ENCODE measurements at regions not wholly inside any gene's neighbourhood (a gene's known extent, or its start where the extent isn't known, plus 50 kb on each side); places are given as distances from the start of the nearest gene placed in this dataset.
"Not testable (repeated sequence)": the region's sequence is repeated elsewhere in the genome, so short reads cannot be mapped to it uniquely, and the experiment has no call there.

DNA sequence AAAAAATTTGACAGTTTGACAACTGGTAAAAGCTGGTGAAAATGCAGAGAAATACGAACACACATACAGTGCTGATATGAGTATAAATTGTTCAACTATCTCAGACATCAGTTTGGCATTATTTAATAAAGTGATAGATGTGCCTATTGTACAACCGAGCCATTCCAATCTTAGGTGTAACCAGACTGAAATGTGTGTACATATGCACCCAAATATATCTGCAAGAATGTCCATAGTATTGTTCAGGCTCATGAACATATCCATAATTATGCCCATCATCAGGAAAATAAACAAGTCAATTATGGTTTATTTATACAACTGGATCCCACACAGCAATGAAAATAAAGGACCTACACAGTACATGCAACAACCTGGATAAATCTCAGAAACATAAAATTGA lies 188.9 kb upstream of the DDX53 start:
- Mint-ChIP-seq H3K36me3 (no peaks in the 10 kb centered on the region), H3K4me1 (no peaks in the 10 kb centered on the region), H3K27ac (no peak overlapping the region), H3K9me3 (peaks cover 0 to 5% (median 0%) of the 10 kb centered on the region in 5 donors), H3K27me3 (no peaks in the 10 kb centered on the region), H3K4me3 (no peak overlapping the region)
- Histone ChIP-seq H3K36me3 (ENCODE audit: insufficient read depth, low read length) (no peaks in the 10 kb centered on the region), H3K27ac (ENCODE audit: low read depth, low read length) (no peak overlapping the region), H3K4me1 (ENCODE audit: insufficient read depth, low read length) (no peaks in the 10 kb centered on the region), H3K4me3 (ENCODE audit: low read length) (no peak overlapping the region), H3K9me3 (ENCODE audit: low read length) (no peaks in the 10 kb centered on the region), H3K27me3 (ENCODE audit: insufficient read depth, low read length, poor library complexity, severe bottlenecking) (no peaks in the 10 kb centered on the region)
- ChIA-PET POLR2A (no interaction called here), CTCF (no interaction called here)
- DNase-seq: no peak

DNA sequence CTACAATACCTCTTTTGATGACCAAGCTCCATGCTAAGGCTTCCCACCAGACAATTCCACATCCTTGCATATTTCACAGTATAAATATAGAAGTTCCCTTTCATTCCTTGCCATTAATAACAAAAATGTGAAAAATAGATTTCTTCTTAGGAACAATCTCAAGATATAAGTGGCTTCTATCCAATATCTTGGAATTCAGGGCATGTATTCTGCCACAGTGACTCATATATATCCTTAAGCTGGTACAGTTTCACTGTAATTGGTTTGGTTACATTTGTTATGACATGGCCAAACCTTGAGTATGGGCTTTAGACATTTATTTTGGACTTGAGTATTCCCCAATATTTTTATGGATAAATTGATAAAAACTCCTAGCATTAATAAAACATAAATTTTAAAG lies 181.7 kb upstream of the DDX53 start:
- no peak overlapping the region for H3K27ac ChIP-seq (ENCODE audit: low read depth, low read length)
- no peaks in the 10 kb centered on the region for H3K27me3 ChIP-seq (ENCODE audit: insufficient read depth, low read length, poor library complexity, severe bottlenecking)
- no peaks in the 10 kb centered on the region for H3K27me3 Mint-ChIP-seq
- CTCF ChIA-PET: no interaction called here
- no peaks in the 10 kb centered on the region for H3K4me1 Mint-ChIP-seq
- H3K27ac Mint-ChIP-seq: no peak overlapping the region
- POLR2A ChIA-PET: no interaction called here
- peaks cover 0 to 2% (median 0%) of the 10 kb centered on the region in 5 donors for H3K9me3 Mint-ChIP-seq
- H3K4me1 ChIP-seq (ENCODE audit: insufficient read depth, low read length): no peaks in the 10 kb centered on the region
- H3K36me3 ChIP-seq (ENCODE audit: insufficient read depth, low read length): no peaks in the 10 kb centered on the region
- no peaks in the 10 kb centered on the region for H3K36me3 Mint-ChIP-seq
- H3K4me3 ChIP-seq (ENCODE audit: low read length): no peak overlapping the region
- no peak for DNase-seq
- no peak overlapping the region for H3K4me3 Mint-ChIP-seq
- H3K9me3 ChIP-seq (ENCODE audit: low read length): no peaks in the 10 kb centered on the region

DNA sequence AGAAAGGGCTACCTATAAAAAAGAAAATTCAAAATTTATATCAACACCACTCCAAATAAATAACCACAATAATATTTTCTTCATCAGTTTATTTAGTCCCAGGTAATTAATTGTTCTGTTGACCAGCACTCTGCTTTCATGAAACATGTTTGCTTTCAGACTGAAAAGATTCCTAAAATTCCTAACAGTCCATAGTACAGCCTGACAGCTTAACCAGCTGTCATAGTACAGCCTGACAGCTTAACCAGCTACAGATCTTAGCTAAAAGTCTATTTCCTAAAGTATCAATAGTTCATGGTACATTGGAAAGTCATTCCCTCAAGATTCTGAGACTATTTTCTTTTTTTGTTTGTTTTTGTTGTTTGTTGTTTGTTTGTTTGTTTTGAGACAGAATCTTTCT lies 144.1 kb upstream of the DDX53 start:
- H3K4me1 ChIP-seq (ENCODE audit: insufficient read depth, low read length): no peaks in the 10 kb centered on the region
- no peak overlapping the region for H3K27ac Mint-ChIP-seq
- DNase-seq: no peak
- no peaks in the 10 kb centered on the region for H3K4me1 Mint-ChIP-seq
- H3K27ac ChIP-seq (ENCODE audit: low read depth, low read length): no peak overlapping the region
- no peaks in the 10 kb centered on the region for H3K27me3 ChIP-seq (ENCODE audit: insufficient read depth, low read length, poor library complexity, severe bottlenecking)
- H3K9me3 ChIP-seq (ENCODE audit: low read length): no peaks in the 10 kb centered on the region
- ChIA-PET POLR2A (no interaction called here), CTCF (no interaction called here)
- peaks cover 0 to 8% (median 0%) of the 10 kb centered on the region in 5 donors for H3K9me3 Mint-ChIP-seq
- H3K36me3 Mint-ChIP-seq: no peaks in the 10 kb centered on the region
- H3K36me3 ChIP-seq (ENCODE audit: insufficient read depth, low read length): no peaks in the 10 kb centered on the region
- no peak overlapping the region for H3K4me3 ChIP-seq (ENCODE audit: low read length)
- no peak overlapping the region for H3K4me3 Mint-ChIP-seq
- H3K27me3 Mint-ChIP-seq: no peaks in the 10 kb centered on the region

DNA sequence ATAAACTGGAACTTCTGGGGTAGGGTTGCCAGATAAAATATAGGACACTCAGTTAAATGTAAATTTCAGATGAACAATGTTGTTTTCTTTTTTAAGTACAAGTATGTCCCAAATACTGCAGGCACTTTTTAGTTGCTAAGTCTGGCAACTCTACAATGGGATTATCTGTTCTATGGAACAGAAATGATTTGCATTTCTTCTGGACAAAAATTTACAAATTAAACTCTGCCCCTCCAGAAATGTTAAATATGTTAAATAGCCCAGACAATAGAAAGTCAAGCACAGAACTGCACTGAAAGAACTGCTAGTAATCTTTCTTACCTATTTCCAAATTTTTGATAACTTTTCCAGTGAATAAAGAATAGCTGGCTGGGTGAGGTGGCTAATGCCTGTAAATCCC lies 140.1 kb upstream of the DDX53 start:
- no peak for DNase-seq
- no peaks in the 10 kb centered on the region for H3K4me1 Mint-ChIP-seq
- H3K9me3 Mint-ChIP-seq: peaks cover 0 to 2% (median 0%) of the 10 kb centered on the region in 5 donors
- H3K27me3 Mint-ChIP-seq: no peaks in the 10 kb centered on the region
- no peaks in the 10 kb centered on the region for H3K36me3 ChIP-seq (ENCODE audit: insufficient read depth, low read length)
- H3K4me3 Mint-ChIP-seq: no peak overlapping the region
- H3K4me3 ChIP-seq (ENCODE audit: low read length): no peak overlapping the region
- H3K27ac Mint-ChIP-seq: no peak overlapping the region
- POLR2A ChIA-PET: no interaction called here
- no peaks in the 10 kb centered on the region for H3K9me3 ChIP-seq (ENCODE audit: low read length)
- no peaks in the 10 kb centered on the region for H3K27me3 ChIP-seq (ENCODE audit: insufficient read depth, low read length, poor library complexity, severe bottlenecking)
- no peaks in the 10 kb centered on the region for H3K4me1 ChIP-seq (ENCODE audit: insufficient read depth, low read length)
- no peaks in the 10 kb centered on the region for H3K36me3 Mint-ChIP-seq
- CTCF ChIA-PET: no interaction called here
- no peak overlapping the region for H3K27ac ChIP-seq (ENCODE audit: low read depth, low read length)

GRCh38 chrX:22866801-22867200 lies 133.0 kb upstream of the DDX53 start:
- H3K27ac ChIP-seq (ENCODE audit: low read depth, low read length); H3K36me3 ChIP-seq (ENCODE audit: insufficient read depth, low read length); H3K4me1 ChIP-seq (ENCODE audit: insufficient read depth, low read length); H3K27me3 ChIP-seq (ENCODE audit: insufficient read depth, low read length, poor library complexity, severe bottlenecking); POLR2A ChIA-PET; H3K4me3 Mint-ChIP-seq; H3K36me3 Mint-ChIP-seq; H3K27ac Mint-ChIP-seq; H3K4me1 Mint-ChIP-seq; CTCF ChIA-PET; H3K4me3 ChIP-seq (ENCODE audit: low read length); DNase-seq; H3K27me3 Mint-ChIP-seq; H3K9me3 ChIP-seq (ENCODE audit: low read length): not testable (repeated sequence)
- H3K9me3 Mint-ChIP-seq: peaks cover 0 to 34% (median 25%) of the 10 kb centered on the region in 5 donors

DNA sequence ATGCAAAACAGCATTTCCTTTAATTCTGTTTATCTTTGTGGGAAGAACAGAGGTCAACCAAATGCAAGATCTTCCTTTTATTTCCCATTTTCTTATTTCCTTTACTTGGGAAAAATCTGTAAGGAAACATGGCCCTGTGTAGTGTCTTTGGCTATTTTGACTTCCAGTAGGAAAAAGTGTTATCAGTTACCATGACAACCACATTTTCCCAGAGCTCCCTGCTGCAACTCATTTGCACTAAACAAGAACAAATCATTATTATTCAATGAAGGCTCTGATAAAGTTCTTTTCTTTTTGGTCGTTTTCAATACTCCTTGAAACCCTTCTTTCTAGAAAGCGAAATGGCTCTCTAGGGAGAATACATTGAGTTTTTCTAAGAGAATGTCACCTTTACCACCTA lies 117.2 kb upstream of the DDX53 start:
- CTCF ChIA-PET: no interaction called here
- H3K9me3 ChIP-seq (ENCODE audit: low read length): no peaks in the 10 kb centered on the region
- no peak overlapping the region for H3K4me3 ChIP-seq (ENCODE audit: low read length)
- no peak for DNase-seq
- no peak overlapping the region for H3K4me3 Mint-ChIP-seq
- POLR2A ChIA-PET: no interaction called here
- H3K9me3 Mint-ChIP-seq: no peaks in the 10 kb centered on the region
- H3K4me1 Mint-ChIP-seq: no peaks in the 10 kb centered on the region
- no peaks in the 10 kb centered on the region for H3K27me3 ChIP-seq (ENCODE audit: insufficient read depth, low read length, poor library complexity, severe bottlenecking)
- no peaks in the 10 kb centered on the region for H3K27me3 Mint-ChIP-seq
- H3K36me3 Mint-ChIP-seq: no peaks in the 10 kb centered on the region
- H3K4me1 ChIP-seq (ENCODE audit: insufficient read depth, low read length): no peaks in the 10 kb centered on the region
- no peak overlapping the region for H3K27ac ChIP-seq (ENCODE audit: low read depth, low read length)
- H3K36me3 ChIP-seq (ENCODE audit: insufficient read depth, low read length): no peaks in the 10 kb centered on the region
- no peak overlapping the region for H3K27ac Mint-ChIP-seq

DNA sequence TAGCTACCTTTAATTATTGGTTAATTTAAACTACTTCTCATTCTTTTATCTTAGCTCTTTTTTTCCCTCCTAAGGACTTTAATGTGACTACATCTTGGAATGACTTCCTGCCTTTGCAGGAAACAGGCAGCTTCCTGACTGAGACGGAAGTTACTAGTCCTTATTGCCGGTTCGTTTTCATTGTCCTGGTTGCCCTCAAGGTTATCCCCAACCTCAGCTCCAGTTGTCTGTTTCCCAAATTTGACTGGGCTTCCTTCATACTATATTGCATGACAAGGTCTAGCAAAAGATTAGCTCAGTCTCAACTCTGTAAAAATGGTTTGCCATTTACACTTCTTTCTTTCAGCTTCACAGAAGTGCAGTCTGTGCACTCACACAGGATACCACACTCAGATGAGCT lies 109.9 kb upstream of the DDX53 start:
- H3K4me1 Mint-ChIP-seq: no peaks in the 10 kb centered on the region
- Histone ChIP-seq H3K4me1 (ENCODE audit: insufficient read depth, low read length) (no peaks in the 10 kb centered on the region), H3K9me3 (ENCODE audit: low read length) (no peaks in the 10 kb centered on the region), H3K27me3 (ENCODE audit: insufficient read depth, low read length, poor library complexity, severe bottlenecking) (no peaks in the 10 kb centered on the region), H3K36me3 (ENCODE audit: insufficient read depth, low read length) (no peaks in the 10 kb centered on the region), H3K4me3 (ENCODE audit: low read length) (no peak overlapping the region), H3K27ac (ENCODE audit: low read depth, low read length) (no peak overlapping the region)
- no peak overlapping the region for H3K4me3 Mint-ChIP-seq
- CTCF ChIA-PET: no interaction called here
- no peaks in the 10 kb centered on the region for H3K9me3 Mint-ChIP-seq
- POLR2A ChIA-PET: no interaction called here
- H3K27me3 Mint-ChIP-seq: no peaks in the 10 kb centered on the region
- H3K36me3 Mint-ChIP-seq: no peaks in the 10 kb centered on the region
- no peak for DNase-seq
- no peak overlapping the region for H3K27ac Mint-ChIP-seq

DNA sequence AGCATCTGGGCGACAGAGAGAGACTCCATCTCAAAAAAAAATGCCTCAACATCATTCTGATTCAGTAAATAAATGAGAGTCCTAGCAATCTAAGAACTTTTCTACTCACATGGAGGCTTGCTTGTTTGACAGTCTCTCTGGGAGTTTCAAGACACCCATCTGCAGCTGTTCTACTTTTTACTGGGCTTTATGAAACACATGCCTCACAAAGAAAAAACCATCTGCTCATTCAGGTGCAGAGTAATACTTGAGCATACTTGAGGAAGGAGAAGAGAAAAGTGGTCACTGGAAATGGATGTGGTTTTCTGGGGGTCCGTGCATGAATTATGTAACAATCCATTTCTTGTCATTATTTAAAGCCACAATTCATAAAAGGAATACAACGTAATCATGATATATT lies 87.1 kb upstream of the DDX53 start:
- Histone ChIP-seq H3K27ac (ENCODE audit: low read depth, low read length) (no peak overlapping the region), H3K4me1 (ENCODE audit: insufficient read depth, low read length) (no peaks in the 10 kb centered on the region), H3K4me3 (ENCODE audit: low read length) (no peak overlapping the region), H3K9me3 (ENCODE audit: low read length) (no peaks in the 10 kb centered on the region), H3K36me3 (ENCODE audit: insufficient read depth, low read length) (no peaks in the 10 kb centered on the region), H3K27me3 (ENCODE audit: insufficient read depth, low read length, poor library complexity, severe bottlenecking) (no peaks in the 10 kb centered on the region)
- CTCF ChIA-PET: no interaction called here
- H3K9me3 Mint-ChIP-seq: peaks cover 0 to 8% (median 2%) of the 10 kb centered on the region in 5 donors
- H3K4me1 Mint-ChIP-seq: no peaks in the 10 kb centered on the region
- POLR2A ChIA-PET: no interaction called here
- no peak overlapping the region for H3K27ac Mint-ChIP-seq
- H3K27me3 Mint-ChIP-seq: peaks cover 0 to 2% of the 10 kb centered on the region in 2 donors
- no peak overlapping the region for H3K4me3 Mint-ChIP-seq
- no peaks in the 10 kb centered on the region for H3K36me3 Mint-ChIP-seq
- no peak for DNase-seq

- H3K4me3 Mint-ChIP-seq: no peak overlapping the region
- no peaks in the 10 kb centered on the region for H3K27me3 ChIP-seq (ENCODE audit: insufficient read depth, low read length, poor library complexity, severe bottlenecking)
- CTCF ChIA-PET: no interaction called here
- no peaks in the 10 kb centered on the region for H3K36me3 ChIP-seq (ENCODE audit: insufficient read depth, low read length)
- DNase-seq: no peak
- H3K4me3 ChIP-seq (ENCODE audit: low read length): no peak overlapping the region
- H3K9me3 ChIP-seq (ENCODE audit: low read length): no peaks in the 10 kb centered on the region
- H3K27ac ChIP-seq (ENCODE audit: low read depth, low read length): no peak overlapping the region
- H3K36me3 Mint-ChIP-seq: no peaks in the 10 kb centered on the region
- POLR2A ChIA-PET: no interaction called here
- no peaks in the 10 kb centered on the region for H3K27me3 Mint-ChIP-seq
- H3K9me3 Mint-ChIP-seq: peaks cover 0 to 2% (median 0%) of the 10 kb centered on the region in 5 donors
- H3K4me1 ChIP-seq (ENCODE audit: insufficient read depth, low read length): no peaks in the 10 kb centered on the region
- no peak overlapping the region for H3K27ac Mint-ChIP-seq
- no peaks in the 10 kb centered on the region for H3K4me1 Mint-ChIP-seq
Observed at GRCh38 chrX:22922961-22923360, 76.8 kb upstream of the DDX53 start.

Measured in CD8-positive, alpha-beta memory T cell (primary cell).